Body of pancreas (tissue), 4 donors: ENCODE measurements at regions not wholly inside any gene's neighbourhood (a gene's known extent, or its start where the extent isn't known, plus 50 kb on each side); places are given as distances from the start of the nearest gene placed in this dataset.

ENCODE experiments used
- POLR2A ChIP-seq, 3 donors: fragments of 450-650 bp; IDR thresholded peaks; one replicate each; pipeline ENCODE4 v1.6.1; 2016; ENCODE audit warnings: antibody characterized with exemption in 3 of 3, mild to moderate bottlenecking in 2 of 3
- TF ChIP-seq, protein P1 (sequence below), 7 experiments: fragments of 450-650 bp in 4 of 7; fragments of 200-600 bp in 3 of 7; sonication (generic) in 3 of 7; IDR thresholded peaks; one replicate each; pipeline ENCODE4 v1.5.1; 2016 to 2019; ENCODE audit warnings: antibody characterized with exemption in 7 of 7

DNA sequence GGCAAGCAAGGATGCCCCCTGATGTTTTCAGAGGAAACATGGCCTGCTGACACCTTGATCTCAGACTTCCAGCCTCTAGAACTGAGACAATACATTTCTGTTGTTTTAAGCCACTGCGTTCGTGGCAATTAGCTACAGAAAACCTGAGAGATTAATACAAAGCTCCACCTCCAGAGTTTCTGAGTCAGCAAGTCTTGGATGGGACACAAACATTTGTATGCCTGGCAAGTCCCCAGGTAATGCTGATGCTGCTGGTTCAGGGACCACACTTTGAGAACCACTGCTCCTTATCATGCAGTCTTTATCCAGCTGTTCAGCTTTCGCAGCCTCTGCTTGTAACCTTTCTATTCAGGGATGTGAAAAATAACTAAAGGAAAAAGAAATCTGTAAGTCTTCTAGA, 565.7 kb upstream of the PLXNA2 start:
- TF ChIP-seq, protein P1, sequence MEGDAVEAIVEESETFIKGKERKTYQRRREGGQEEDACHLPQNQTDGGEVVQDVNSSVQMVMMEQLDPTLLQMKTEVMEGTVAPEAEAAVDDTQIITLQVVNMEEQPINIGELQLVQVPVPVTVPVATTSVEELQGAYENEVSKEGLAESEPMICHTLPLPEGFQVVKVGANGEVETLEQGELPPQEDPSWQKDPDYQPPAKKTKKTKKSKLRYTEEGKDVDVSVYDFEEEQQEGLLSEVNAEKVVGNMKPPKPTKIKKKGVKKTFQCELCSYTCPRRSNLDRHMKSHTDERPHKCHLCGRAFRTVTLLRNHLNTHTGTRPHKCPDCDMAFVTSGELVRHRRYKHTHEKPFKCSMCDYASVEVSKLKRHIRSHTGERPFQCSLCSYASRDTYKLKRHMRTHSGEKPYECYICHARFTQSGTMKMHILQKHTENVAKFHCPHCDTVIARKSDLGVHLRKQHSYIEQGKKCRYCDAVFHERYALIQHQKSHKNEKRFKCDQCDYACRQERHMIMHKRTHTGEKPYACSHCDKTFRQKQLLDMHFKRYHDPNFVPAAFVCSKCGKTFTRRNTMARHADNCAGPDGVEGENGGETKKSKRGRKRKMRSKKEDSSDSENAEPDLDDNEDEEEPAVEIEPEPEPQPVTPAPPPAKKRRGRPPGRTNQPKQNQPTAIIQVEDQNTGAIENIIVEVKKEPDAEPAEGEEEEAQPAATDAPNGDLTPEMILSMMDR (IDR thresholded peaks at IDR 0.05), result no peak
- TF ChIP-seq POLR2A (IDR thresholded peaks at IDR 0.05), result no peak
